Ovary (tissue), 7 donors: ENCODE measurements at regions not wholly inside any gene's neighbourhood (a gene's known extent, or its start where the extent isn't known, plus 50 kb on each side); places are given as distances from the start of the nearest gene placed in this dataset.
"Not testable (repeated sequence)": the region's sequence is repeated elsewhere in the genome, so short reads cannot be mapped to it uniquely, and the experiment has no call there.

ENCODE experiments used
- DNase-seq, 5 donors: peaks; one replicate each; pipeline ENCODE4 v3.0.0-alpha.2; 2019 to 2020
- H3K27ac ChIP-seq, 2 donors: fragments of 200-600 bp; one replicate each; pipeline versions ENCODE4 v1.5.1 to v1.8.0; 2019 to 2022
- H3K27me3 ChIP-seq: fragments of 200-600 bp; one replicate; pipeline ENCODE4 v1.8.0; 2022
- H3K36me3 ChIP-seq: fragments of 200-600 bp; sonication (generic); one replicate; pipeline ENCODE4 v1.5.1; 2019
- H3K4me1 ChIP-seq: one replicate; pipeline ENCODE4 v1.8.1; 2013; ENCODE audit warnings: mild to moderate bottlenecking, moderate library complexity; ENCODE audit not compliant: insufficient read depth
- H3K4me3 ChIP-seq: fragments of 200-600 bp; sonication (generic); one replicate; pipeline ENCODE4 v1.5.1; 2017
- H3K9me3 ChIP-seq, 2 donors: fragments of 200-600 bp in 1 of 2; sonication (generic) in 1 of 2; one replicate each; pipeline versions ENCODE4 v1.5.1 to v1.8.1; 2013 to 2019; ENCODE audit warnings: mild to moderate bottlenecking in 1 of 2, moderate library complexity in 1 of 2
- WGBS, 3 donors: extraction: QIAGEN DNeasy Blood & Tissue Kit in 1 of 3; methylation state at CpG; one replicate each; pipeline versions ENCODE4 v1.1.5 to v1.1.7; 2013 to 2017; 5-methylcytosine and 5-hydroxymethylcytosine counted together
- intact Hi-C, 4 donors: fragments of 100-400 bp; cut with DNase I; formaldehyde crosslinking; loops; one replicate each; pipeline versions ENCODE4 v1.11.0 to v1.15.1; 2022 to 2023
- donor health status: DM: no; HTN: no; CAD: no; lungs with moderate emphysema.
- donor health status: DM: no; HTN: no; CAD: no.
- donor health status: Bipolar disorder and iron deficiency.
- donor health status: DM: no; HTN: no; CAD: no.
- donor health status: DM: yes; HTN: yes; CAD: no.

- intact Hi-C loops, H3K4me1 ChIP-seq, H3K36me3 ChIP-seq, H3K27ac ChIP-seq, H3K27me3 ChIP-seq, H3K9me3 ChIP-seq, H3K4me3 ChIP-seq, DNase-seq: not testable (repeated sequence)
- 43 to 62% (median 55%) methylated on average over 1 of the region's 1 CpG for WGBS, 3 donors
Measured at GRCh38 chr2:87414331-87414730, 333.6 kb upstream of the PLGLB2 start.

- H3K27ac ChIP-seq, DNase-seq, H3K4me1 ChIP-seq, intact Hi-C loops, H3K9me3 ChIP-seq, H3K4me3 ChIP-seq, H3K27me3 ChIP-seq, H3K36me3 ChIP-seq: not testable (repeated sequence)
- 87 to 100% (median 100%) methylated on average over 1 to 9 of the region's 10 CpGs for WGBS, 3 donors
Measured at GRCh38 chr2:87414795-87415570, 332.9 kb upstream of the PLGLB2 start.

GRCh38 chr2:87415586-87416265 lies 332.2 kb upstream of the PLGLB2 start:
- H3K27ac ChIP-seq, H3K36me3 ChIP-seq, intact Hi-C loops, H3K27me3 ChIP-seq, H3K4me3 ChIP-seq, H3K9me3 ChIP-seq, DNase-seq, H3K4me1 ChIP-seq: not testable (repeated sequence)
- 21 to 67% (median 61%) methylated on average over 1 of the region's 1 CpG for WGBS, 3 donors

- 66 to 90% (median 88%) methylated on average over 1 of the region's 1 CpG for WGBS, 3 donors
- H3K36me3 ChIP-seq, intact Hi-C loops, H3K27me3 ChIP-seq, DNase-seq, H3K4me1 ChIP-seq, H3K4me3 ChIP-seq, H3K27ac ChIP-seq, H3K9me3 ChIP-seq: not testable (repeated sequence)
Measured at GRCh38 chr2:87416266-87416592, 331.7 kb upstream of the PLGLB2 start.

GRCh38 chr2:87417147-87417546 lies 330.7 kb upstream of the PLGLB2 start:
- H3K9me3 ChIP-seq, H3K27ac ChIP-seq, H3K4me3 ChIP-seq, intact Hi-C loops, H3K36me3 ChIP-seq, DNase-seq, H3K27me3 ChIP-seq, H3K4me1 ChIP-seq: not testable (repeated sequence)
- 86 to 94% methylated on average over 2 to 3 of the region's 6 CpGs; no CpG with 5 or more reads in 1 of the 3 donors for WGBS, 3 donors

- DNase-seq: peak in 1 of 5 donors; percentile 44
- H3K4me3 ChIP-seq, H3K4me1 ChIP-seq, intact Hi-C loops, H3K27ac ChIP-seq, H3K36me3 ChIP-seq, H3K27me3 ChIP-seq, H3K9me3 ChIP-seq: not testable (repeated sequence)
- 95 to 100% (median 100%) methylated on average over 1 to 3 of the region's 3 CpGs for WGBS, 3 donors
Measured at GRCh38 chr2:87417742-87418567, 329.9 kb upstream of the PLGLB2 start.

GRCh38 chr2:87418823-87419822 lies 328.8 kb upstream of the PLGLB2 start:
- DNase-seq: peak in 1 of 5 donors; percentile 45
- H3K27me3 ChIP-seq, H3K4me1 ChIP-seq, H3K36me3 ChIP-seq, H3K27ac ChIP-seq, H3K4me3 ChIP-seq, intact Hi-C loops, H3K9me3 ChIP-seq: not testable (repeated sequence)
- 79 to 84% (median 83%) methylated on average over 6 of the region's 9 CpGs for WGBS, 3 donors

- DNase-seq, H3K9me3 ChIP-seq, H3K27ac ChIP-seq, intact Hi-C loops, H3K36me3 ChIP-seq, H3K4me1 ChIP-seq, H3K27me3 ChIP-seq, H3K4me3 ChIP-seq: not testable (repeated sequence)
- 84% methylated on average over 2 of the region's 5 CpGs; no CpG with 5 or more reads in 2 of the 3 donors for WGBS, 3 donors
Measured at GRCh38 chr2:87419980-87420379, 327.9 kb upstream of the PLGLB2 start.

GRCh38 chr2:87420954-87421353 lies 326.9 kb upstream of the PLGLB2 start:
- WGBS, 3 donors: 95% methylated on average over 4 of the region's 4 CpGs; no CpG with 5 or more reads in 2 of the 3 donors
- H3K4me3 ChIP-seq, DNase-seq, H3K36me3 ChIP-seq, H3K4me1 ChIP-seq, H3K27ac ChIP-seq, H3K9me3 ChIP-seq, intact Hi-C loops, H3K27me3 ChIP-seq: not testable (repeated sequence)

GRCh38 chr2:87423796-87424762 lies 323.8 kb upstream of the PLGLB2 start:
- not testable (repeated sequence) for H3K9me3 ChIP-seq, H3K36me3 ChIP-seq, H3K4me1 ChIP-seq

More at GRCh38 chr2:87423796-87424762, 323.8 kb upstream of the PLGLB2 start:
- H3K27me3 ChIP-seq, H3K4me3 ChIP-seq, H3K27ac ChIP-seq, intact Hi-C loops, DNase-seq: not testable (repeated sequence)
- WGBS, 3 donors: 76 to 88% (median 80%) methylated on average over 6 of the region's 7 CpGs
